GM23338 (cell line): ENCODE measurements at regions not wholly inside any gene's neighbourhood (a gene's known extent, or its start where the extent isn't known, plus 50 kb on each side); places are given as distances from the start of the nearest gene placed in this dataset.

Source experiments
- CTCF ChIP-seq, 2 experiments: fragments of 200-600 bp in 1 of 2; sonication (generic) in 1 of 2; conservative IDR thresholded peaks; 2 replicates each; pipeline versions ENCODE4 v1.5.1 to v1.6.1; 2016 to 2017; ENCODE audit warnings: antibody characterized with exemption in 2 of 2, low read depth in 2 of 2, mild to moderate bottlenecking in 2 of 2, moderate library complexity in 1 of 2
- TF ChIP-seq, protein P1 (sequence below): IDR thresholded peaks from one replicate; pipeline ENCODE4 v1.6.1; 2018; ENCODE audit warnings: antibody characterized with exemption; ENCODE audit not compliant: unreplicated experiment

GRCh38 chr2:58974881-58975280 is 733.8 kb upstream of the FANCL start:
- TF ChIP-seq, protein P1, sequence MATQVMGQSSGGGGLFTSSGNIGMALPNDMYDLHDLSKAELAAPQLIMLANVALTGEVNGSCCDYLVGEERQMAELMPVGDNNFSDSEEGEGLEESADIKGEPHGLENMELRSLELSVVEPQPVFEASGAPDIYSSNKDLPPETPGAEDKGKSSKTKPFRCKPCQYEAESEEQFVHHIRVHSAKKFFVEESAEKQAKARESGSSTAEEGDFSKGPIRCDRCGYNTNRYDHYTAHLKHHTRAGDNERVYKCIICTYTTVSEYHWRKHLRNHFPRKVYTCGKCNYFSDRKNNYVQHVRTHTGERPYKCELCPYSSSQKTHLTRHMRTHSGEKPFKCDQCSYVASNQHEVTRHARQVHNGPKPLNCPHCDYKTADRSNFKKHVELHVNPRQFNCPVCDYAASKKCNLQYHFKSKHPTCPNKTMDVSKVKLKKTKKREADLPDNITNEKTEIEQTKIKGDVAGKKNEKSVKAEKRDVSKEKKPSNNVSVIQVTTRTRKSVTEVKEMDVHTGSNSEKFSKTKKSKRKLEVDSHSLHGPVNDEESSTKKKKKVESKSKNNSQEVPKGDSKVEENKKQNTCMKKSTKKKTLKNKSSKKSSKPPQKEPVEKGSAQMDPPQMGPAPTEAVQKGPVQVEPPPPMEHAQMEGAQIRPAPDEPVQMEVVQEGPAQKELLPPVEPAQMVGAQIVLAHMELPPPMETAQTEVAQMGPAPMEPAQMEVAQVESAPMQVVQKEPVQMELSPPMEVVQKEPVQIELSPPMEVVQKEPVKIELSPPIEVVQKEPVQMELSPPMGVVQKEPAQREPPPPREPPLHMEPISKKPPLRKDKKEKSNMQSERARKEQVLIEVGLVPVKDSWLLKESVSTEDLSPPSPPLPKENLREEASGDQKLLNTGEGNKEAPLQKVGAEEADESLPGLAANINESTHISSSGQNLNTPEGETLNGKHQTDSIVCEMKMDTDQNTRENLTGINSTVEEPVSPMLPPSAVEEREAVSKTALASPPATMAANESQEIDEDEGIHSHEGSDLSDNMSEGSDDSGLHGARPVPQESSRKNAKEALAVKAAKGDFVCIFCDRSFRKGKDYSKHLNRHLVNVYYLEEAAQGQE: no peak
- TF ChIP-seq CTCF (conservative IDR thresholded peaks at IDR 0.05; ENCODE audit: low read depth in 2 of 2): no peak
